ENCODE measurements at regions not wholly inside any gene's neighbourhood (a gene's known extent, or its start where the extent isn't known, plus 50 kb on each side); places are given as distances from the start of the nearest gene placed in this dataset.

GRCh38 chr16:80875616-80876015, 71.2 kb upstream of the CDYL2 start (continued):
- no peak for TF ChIP-seq EZH2 (IDR thresholded peaks at IDR 0.05; ENCODE audit: low read depth, unreplicated experiment)
- no peak for TF ChIP-seq JUNB (IDR thresholded peaks at IDR 0.05; ENCODE audit: unreplicated experiment)
- no peak for TF ChIP-seq POLR2AphosphoS5 (IDR thresholded peaks at IDR 0.05; ENCODE audit: low read depth)
- TF ChIP-seq NANOG (IDR thresholded peaks at IDR 0.05; ENCODE audit: borderline replicate concordance): no peak
- no peak for TF ChIP-seq STAT1 (IDR thresholded peaks at IDR 0.05; ENCODE audit: unreplicated experiment)
- TF ChIP-seq ZNF114 (CRISPR knock-in tag; IDR thresholded peaks at IDR 0.05): no peak
- TF ChIP-seq ETS1 (IDR thresholded peaks at IDR 0.05): no peak
- no peak for TF ChIP-seq EZH2phosphoT487 (IDR thresholded peaks at IDR 0.05; ENCODE audit: unreplicated experiment)

GRCh38 chr16:80874925-80875324, 70.5 kb upstream of the CDYL2 start:
- Histone ChIP-seq H3K4me2 (no peak overlapping the region), H3K4me1 (ENCODE audit: insufficient read depth) (no peaks in the 10 kb centered on the region), H4K20me1 (replicated peaks; ENCODE audit: insufficient read depth) (no peaks in the 10 kb centered on the region), H3K27ac (ENCODE audit: low read depth) (no peak overlapping the region), H3K79me2 (replicated peaks; ENCODE audit: insufficient read depth) (no peaks in the 10 kb centered on the region), H3F3A (replicated peaks; ENCODE audit: low read depth) (no peaks in the 10 kb centered on the region), H3K27me3 (ENCODE audit: insufficient read depth) (no peaks in the 10 kb centered on the region), H3K36me3 (ENCODE audit: insufficient read depth) (no peaks in the 10 kb centered on the region), H2AFZ (no peak overlapping the region), H3K9me2 (ENCODE audit: insufficient read depth) (no peaks in the 10 kb centered on the region), H3K4me3 (no peak overlapping the region)
- H3K27ac Mint-ChIP-seq: no peak overlapping the region
- no peaks in the 10 kb centered on the region for H3K36me3 Mint-ChIP-seq (ENCODE audit: low read depth)
- no peaks in the 10 kb centered on the region for H3K9me3 Mint-ChIP-seq
- peaks cover 3% of the 10 kb centered on the region for H3K27me3 Mint-ChIP-seq (ENCODE audit: insufficient read depth, low read depth, poor library complexity)
- TF ChIP-seq CTCF (conservative IDR thresholded peaks at IDR 0.05; ENCODE audit: low read depth in 2 of 2): no peak
- no peaks in the 10 kb centered on the region for H3K4me1 Mint-ChIP-seq
- ATAC-seq (no peak), DNase-seq (ENCODE audit: low spot score) (no peak)
- no peak overlapping the region for H3K4me3 Mint-ChIP-seq

GRCh38 chr16:80862160-80862705, 57.8 kb upstream of the CDYL2 start:
- H3K4me2 ChIP-seq: no peak overlapping the region
- ATAC-seq: no peak
- H3K79me2 ChIP-seq (replicated peaks; ENCODE audit: insufficient read depth): no peaks in the 10 kb centered on the region
- no peaks in the 10 kb centered on the region for H3K36me3 ChIP-seq (ENCODE audit: insufficient read depth)
- H3K36me3 Mint-ChIP-seq (ENCODE audit: low read depth): no peaks in the 10 kb centered on the region
- no peak for DNase-seq (ENCODE audit: low spot score)
- H2AFZ ChIP-seq: 0 out of 2 replicates have a peak overlapping the region, but pooled peaks have one; percentile 48
- H3K27me3 Mint-ChIP-seq (ENCODE audit: insufficient read depth, low read depth, poor library complexity): peaks cover 2% of the 10 kb centered on the region
- H3K4me1 ChIP-seq (ENCODE audit: insufficient read depth): no peaks in the 10 kb centered on the region
- no peaks in the 10 kb centered on the region; the same call in 2 of the 3 replicates for H3K9me3 Mint-ChIP-seq
- no peaks in the 10 kb centered on the region for H3K27me3 ChIP-seq (ENCODE audit: insufficient read depth)
- H3K27ac ChIP-seq (ENCODE audit: low read depth): no peak overlapping the region
- no peaks in the 10 kb centered on the region for H4K20me1 ChIP-seq (replicated peaks; ENCODE audit: insufficient read depth)
- H3K4me1 Mint-ChIP-seq: no peaks in the 10 kb centered on the region
- no peak overlapping the region for H3K4me3 ChIP-seq
- H3K27ac Mint-ChIP-seq: no peak overlapping the region
- no peaks in the 10 kb centered on the region for H3K9me2 ChIP-seq (ENCODE audit: insufficient read depth)
- H3K4me3 Mint-ChIP-seq: no peak overlapping the region
- no peaks in the 10 kb centered on the region for H3F3A ChIP-seq (replicated peaks; ENCODE audit: low read depth)
- TF ChIP-seq ZNF331 (CRISPR knock-in tag; IDR thresholded peaks at IDR 0.05; ENCODE audit: low read depth) (no peak), NANOG (IDR thresholded peaks at IDR 0.05; ENCODE audit: borderline replicate concordance) (no peak), EZH2 (IDR thresholded peaks at IDR 0.05; ENCODE audit: low read depth, unreplicated experiment) (no peak), STAT1 (IDR thresholded peaks at IDR 0.05; ENCODE audit: unreplicated experiment) (no peak), ETS1 (IDR thresholded peaks at IDR 0.05) (no peak), CREB1 (CRISPR knock-in tag; IDR thresholded peaks at IDR 0.05; ENCODE audit: low read depth) (no peak)

All from GM23338 (cell line).